ENCODE measurements at regions not wholly inside any gene's neighbourhood (a gene's known extent, or its start where the extent isn't known, plus 50 kb on each side); places are given as distances from the start of the nearest gene placed in this dataset.

DNA sequence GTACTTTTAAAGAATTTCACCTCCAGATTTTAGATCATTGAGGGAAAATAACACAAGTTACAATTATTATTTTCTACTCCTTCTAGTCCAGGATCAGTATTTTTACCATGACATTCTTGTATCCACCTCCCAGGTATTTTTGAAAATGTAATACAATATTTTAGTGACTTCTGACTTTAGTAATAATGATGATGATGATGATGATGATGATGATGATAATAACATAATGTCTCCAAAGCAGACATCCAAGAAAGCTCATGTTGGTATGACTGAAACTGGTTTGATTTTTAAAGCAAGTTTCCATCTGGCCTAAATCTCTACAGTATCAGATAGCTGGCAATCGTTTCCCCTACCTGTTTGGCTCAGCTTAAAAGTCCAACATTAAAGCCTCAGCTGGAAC, 140.0 kb upstream of the GULP1 start:
- DNase-seq (ENCODE audit: extremely low read depth, insufficient read length) = no peak
- H3K36me3 ChIP-seq (ENCODE audit: control insufficient read depth, insufficient read depth, low read length) = no peaks in the 10 kb centered on the region
- no peaks in the 10 kb centered on the region for H3K27me3 ChIP-seq (replicated peaks; ENCODE audit: control insufficient read depth, insufficient read depth, low read length)
- no peak overlapping the region for H3K4me3 ChIP-seq (replicated peaks; ENCODE audit: low read depth, low read length)
- TF ChIP-seq, protein P1, sequence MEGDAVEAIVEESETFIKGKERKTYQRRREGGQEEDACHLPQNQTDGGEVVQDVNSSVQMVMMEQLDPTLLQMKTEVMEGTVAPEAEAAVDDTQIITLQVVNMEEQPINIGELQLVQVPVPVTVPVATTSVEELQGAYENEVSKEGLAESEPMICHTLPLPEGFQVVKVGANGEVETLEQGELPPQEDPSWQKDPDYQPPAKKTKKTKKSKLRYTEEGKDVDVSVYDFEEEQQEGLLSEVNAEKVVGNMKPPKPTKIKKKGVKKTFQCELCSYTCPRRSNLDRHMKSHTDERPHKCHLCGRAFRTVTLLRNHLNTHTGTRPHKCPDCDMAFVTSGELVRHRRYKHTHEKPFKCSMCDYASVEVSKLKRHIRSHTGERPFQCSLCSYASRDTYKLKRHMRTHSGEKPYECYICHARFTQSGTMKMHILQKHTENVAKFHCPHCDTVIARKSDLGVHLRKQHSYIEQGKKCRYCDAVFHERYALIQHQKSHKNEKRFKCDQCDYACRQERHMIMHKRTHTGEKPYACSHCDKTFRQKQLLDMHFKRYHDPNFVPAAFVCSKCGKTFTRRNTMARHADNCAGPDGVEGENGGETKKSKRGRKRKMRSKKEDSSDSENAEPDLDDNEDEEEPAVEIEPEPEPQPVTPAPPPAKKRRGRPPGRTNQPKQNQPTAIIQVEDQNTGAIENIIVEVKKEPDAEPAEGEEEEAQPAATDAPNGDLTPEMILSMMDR (IDR thresholded peaks at IDR 0.05; ENCODE audit: insufficient read depth, low read length, poor library complexity, severe bottlenecking) = no peak

DNA sequence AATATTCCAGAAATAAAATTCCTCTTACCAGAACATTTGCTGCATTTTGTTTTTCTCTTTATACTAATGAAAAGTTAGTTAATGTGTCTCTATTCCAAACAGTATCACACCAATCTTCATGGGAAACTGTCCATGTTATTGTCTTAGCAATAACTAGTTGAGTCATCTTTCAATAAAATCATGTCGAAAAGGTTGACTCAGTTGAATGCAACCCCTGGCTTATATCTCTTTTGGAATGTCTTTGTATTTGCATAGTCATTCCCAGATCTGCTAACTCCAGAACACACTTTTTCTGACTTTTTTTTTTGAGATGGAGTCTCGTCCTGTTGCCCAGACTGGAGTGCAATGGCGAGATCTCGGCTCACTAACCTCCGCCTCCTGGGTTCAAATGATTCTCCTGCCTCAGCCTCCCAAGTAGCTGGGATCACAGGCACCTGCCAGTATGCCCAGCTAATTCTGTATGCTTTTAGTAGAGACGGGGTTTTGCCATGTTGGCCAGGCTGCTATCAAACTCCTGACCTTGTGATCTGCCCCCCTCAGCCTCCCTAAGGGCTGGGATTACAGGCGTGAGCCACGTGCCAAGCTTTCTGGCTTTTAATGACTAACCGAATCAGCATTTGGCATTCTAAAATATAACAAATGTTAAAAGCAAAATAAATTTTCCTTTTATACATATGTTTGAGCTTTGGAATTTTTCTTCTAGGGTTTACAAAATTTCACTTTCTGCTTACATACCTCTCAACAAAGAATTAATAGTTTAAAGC, 133.2 kb upstream of the GULP1 start:
- TF ChIP-seq, protein P1 (IDR thresholded peaks at IDR 0.05; ENCODE audit: insufficient read depth, low read length, poor library complexity, severe bottlenecking) = no peak
- no peak for DNase-seq (ENCODE audit: extremely low read depth, insufficient read length)
- no peaks in the 10 kb centered on the region for H3K36me3 ChIP-seq (ENCODE audit: control insufficient read depth, insufficient read depth, low read length)
- no peak overlapping the region for H3K4me3 ChIP-seq (replicated peaks; ENCODE audit: low read depth, low read length)
- H3K27me3 ChIP-seq (replicated peaks; ENCODE audit: control insufficient read depth, insufficient read depth, low read length) = no peaks in the 10 kb centered on the region

DNA sequence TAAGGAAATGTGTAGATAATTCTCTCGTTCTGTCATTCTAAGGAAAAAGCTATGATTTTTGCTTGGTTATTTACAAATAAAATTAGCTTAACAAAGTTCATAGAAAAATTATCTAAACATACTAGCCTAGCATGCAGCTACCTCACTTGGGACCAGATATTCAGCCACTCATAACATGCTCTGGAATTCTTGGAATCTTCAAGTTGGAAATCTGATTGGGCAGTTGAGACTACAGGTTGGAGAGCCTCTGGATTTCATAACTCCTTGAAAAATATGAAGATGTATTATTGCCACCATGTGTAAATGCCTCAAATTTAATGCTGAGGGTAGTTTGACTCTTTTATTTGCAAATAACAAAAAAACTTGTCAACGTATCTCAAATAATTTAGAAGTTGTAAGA, 132.2 kb upstream of the GULP1 start:
- H3K4me3 ChIP-seq (replicated peaks; ENCODE audit: low read depth, low read length) = no peak overlapping the region
- no peaks in the 10 kb centered on the region for H3K27me3 ChIP-seq (replicated peaks; ENCODE audit: control insufficient read depth, insufficient read depth, low read length)
- TF ChIP-seq, protein P1 (IDR thresholded peaks at IDR 0.05; ENCODE audit: insufficient read depth, low read length, poor library complexity, severe bottlenecking) = no peak
- DNase-seq (ENCODE audit: extremely low read depth, insufficient read length) = no peak
- H3K36me3 ChIP-seq (ENCODE audit: control insufficient read depth, insufficient read depth, low read length) = no peaks in the 10 kb centered on the region

DNA sequence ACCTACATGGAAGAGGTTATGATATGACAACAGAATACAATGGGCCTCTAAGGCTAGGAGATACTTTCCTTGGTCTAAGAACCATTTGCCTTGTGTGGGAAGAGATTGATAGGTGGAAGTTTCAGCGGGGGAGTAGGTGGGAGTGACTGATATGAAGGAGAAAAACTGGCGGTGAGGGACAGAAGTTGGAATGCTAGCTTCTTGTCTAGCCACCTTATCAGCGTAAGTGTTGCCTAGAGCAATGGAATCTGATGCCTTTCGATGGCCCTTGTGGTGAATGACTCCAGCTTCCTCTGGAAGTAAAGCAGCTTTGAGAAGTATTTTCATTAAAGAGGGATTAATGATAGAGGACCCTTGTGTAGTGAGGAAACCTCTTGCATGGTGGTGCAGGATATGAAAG, 121.3 kb upstream of the GULP1 start:
- H3K27me3 ChIP-seq (replicated peaks; ENCODE audit: control insufficient read depth, insufficient read depth, low read length) = no peaks in the 10 kb centered on the region
- no peak overlapping the region for H3K4me3 ChIP-seq (replicated peaks; ENCODE audit: low read depth, low read length)
- H3K36me3 ChIP-seq (ENCODE audit: control insufficient read depth, insufficient read depth, low read length) = no peaks in the 10 kb centered on the region
- TF ChIP-seq, protein P1 (IDR thresholded peaks at IDR 0.05; ENCODE audit: insufficient read depth, low read length, poor library complexity, severe bottlenecking) = no peak
- no peak for DNase-seq (ENCODE audit: extremely low read depth, insufficient read length)

DNA sequence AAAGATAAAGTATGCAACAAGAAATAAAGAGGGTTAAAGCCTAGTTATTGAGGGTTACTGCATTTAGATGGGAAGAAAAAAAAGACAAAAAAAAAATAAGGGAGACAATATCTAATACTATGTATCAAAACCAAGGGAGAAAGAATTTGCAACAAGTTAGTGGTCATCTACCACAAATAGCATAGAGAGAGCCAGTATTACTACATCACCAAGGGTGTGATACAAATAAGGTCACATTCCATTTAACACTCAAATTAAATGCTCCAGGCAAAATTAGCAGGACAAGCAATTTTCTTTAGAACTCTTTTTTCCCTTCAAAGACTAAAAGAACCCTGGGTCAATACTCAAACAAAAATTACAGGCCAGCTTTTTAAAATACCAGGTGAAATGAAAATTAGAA, 115.1 kb upstream of the GULP1 start:
- DNase-seq (ENCODE audit: extremely low read depth, insufficient read length) = no peak
- TF ChIP-seq, protein P1 (IDR thresholded peaks at IDR 0.05; ENCODE audit: insufficient read depth, low read length, poor library complexity, severe bottlenecking) = no peak

More for the DNA sequence above, 115.1 kb upstream of the GULP1 start:
- Histone ChIP-seq H3K36me3 (ENCODE audit: control insufficient read depth, insufficient read depth, low read length) (no peaks in the 10 kb centered on the region), H3K4me3 (replicated peaks; ENCODE audit: low read depth, low read length) (no peak overlapping the region), H3K27me3 (replicated peaks; ENCODE audit: control insufficient read depth, insufficient read depth, low read length) (no peaks in the 10 kb centered on the region)
